ENCODE measurements at regions not wholly inside any gene's neighbourhood (a gene's known extent, or its start where the extent isn't known, plus 50 kb on each side); places are given as distances from the start of the nearest gene placed in this dataset.

- H3K4me3 ChIP-seq (ENCODE audit: low read length) = no peak overlapping the region
- no peak for DNase-seq (ENCODE audit: low read depth)
- no peak for TF ChIP-seq CTCF (conservative IDR thresholded peaks at IDR 0.05; ENCODE audit: low read length)
These were observed 1263.6 kb upstream of the GOT2 start for GRCh38 chr16:59997706-59998105.

GRCh38 chr16:59993101-59993500, 1259.0 kb upstream of the GOT2 start:
- TF ChIP-seq CTCF (conservative IDR thresholded peaks at IDR 0.05; ENCODE audit: low read length) = no peak
- H3K4me3 ChIP-seq (ENCODE audit: low read length) = no peak overlapping the region
- no peak for DNase-seq (ENCODE audit: low read depth)

- TF ChIP-seq CTCF (conservative IDR thresholded peaks at IDR 0.05; ENCODE audit: low read length) = no peak
- DNase-seq (ENCODE audit: low read depth) = no peak
- H3K4me3 ChIP-seq (ENCODE audit: low read length) = no peak overlapping the region
These were observed 1257.1 kb upstream of the GOT2 start for GRCh38 chr16:59991171-59991570.

GRCh38 chr16:59988591-59988990, 1254.5 kb upstream of the GOT2 start:
- no peak for TF ChIP-seq CTCF (conservative IDR thresholded peaks at IDR 0.05; ENCODE audit: low read length)
- DNase-seq (ENCODE audit: low read depth) = no peak
- H3K4me3 ChIP-seq (ENCODE audit: low read length) = no peak overlapping the region

GRCh38 chr16:59975953-59976352, 1241.8 kb upstream of the GOT2 start:
- DNase-seq (ENCODE audit: low read depth) = no peak
- no peak for TF ChIP-seq CTCF (conservative IDR thresholded peaks at IDR 0.05; ENCODE audit: low read length)
- no peak overlapping the region for H3K4me3 ChIP-seq (ENCODE audit: low read length)

GRCh38 chr16:59973966-59974365, 1239.8 kb upstream of the GOT2 start:
- TF ChIP-seq CTCF (conservative IDR thresholded peaks at IDR 0.05; ENCODE audit: low read length) = no peak
- H3K4me3 ChIP-seq (ENCODE audit: low read length) = no peak overlapping the region
- no peak for DNase-seq (ENCODE audit: low read depth)

GRCh38 chr16:59971264-59971663, 1237.1 kb upstream of the GOT2 start:
- DNase-seq (ENCODE audit: low read depth) = no peak
- H3K4me3 ChIP-seq (ENCODE audit: low read length) = no peak overlapping the region
- TF ChIP-seq CTCF (conservative IDR thresholded peaks at IDR 0.05; ENCODE audit: low read length) = no peak

Measured in AG10803 (cell line).